ENCODE measurements at regions not wholly inside any gene's neighbourhood (a gene's known extent, or its start where the extent isn't known, plus 50 kb on each side); places are given as distances from the start of the nearest gene placed in this dataset.
A peak's percentile ranks its signal among the peaks of the same experiment; 100 is the strongest.
"Not testable (repeated sequence)": the region's sequence is repeated elsewhere in the genome, so short reads cannot be mapped to it uniquely, and the experiment has no call there.

GRCh38 chr1:199533361-199533760 is 494.1 kb upstream of the NR5A2 start:
- not testable (repeated sequence) for DNase-seq (ENCODE audit: low read depth)

GRCh38 chr1:199545780-199546179 is 481.7 kb upstream of the NR5A2 start:
- DNase-seq (ENCODE audit: low read depth): no peak

DNA sequence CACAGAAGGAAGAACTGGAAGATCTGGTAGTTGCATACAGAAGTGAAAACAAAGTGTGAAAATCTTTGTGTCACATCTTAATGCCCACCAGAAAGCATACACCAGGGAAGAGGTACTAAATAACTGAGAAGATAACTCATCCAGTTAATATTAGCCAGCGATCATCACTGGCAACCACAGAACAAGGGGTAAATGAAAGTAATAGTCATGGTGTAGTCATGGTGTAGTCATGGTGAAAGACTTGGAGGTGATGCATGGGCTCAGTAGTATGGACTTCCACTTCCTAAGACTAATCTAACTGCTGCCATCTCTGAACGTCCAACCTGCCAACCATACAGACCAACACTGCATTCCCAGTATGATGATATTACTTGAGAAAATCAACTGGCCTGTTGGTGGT is 481.2 kb upstream of the NR5A2 start:
- DNase-seq (ENCODE audit: low read depth): no peak

DNA sequence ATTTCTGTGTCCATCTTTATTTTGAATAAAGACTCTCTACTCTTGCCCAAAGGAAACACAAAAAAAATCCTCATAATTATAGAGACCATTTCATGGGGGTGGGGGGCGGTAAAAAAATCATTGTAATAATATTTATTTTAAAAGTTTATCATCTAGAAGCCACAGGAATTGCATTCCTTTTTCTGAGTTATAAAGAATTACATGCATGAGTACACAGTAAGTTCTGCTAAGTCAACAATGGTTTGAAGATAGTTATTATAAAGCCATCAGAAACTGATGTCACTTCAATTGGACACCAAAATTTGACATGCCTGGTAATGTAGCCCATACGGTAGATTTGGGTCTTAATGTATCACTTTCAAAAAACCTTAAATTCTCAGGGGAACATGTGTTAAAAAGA is 478.1 kb upstream of the NR5A2 start:
- no peak for DNase-seq (ENCODE audit: low read depth)

GRCh38 chr1:199550199-199551065 is 477.1 kb upstream of the NR5A2 start:
- no peak for DNase-seq (ENCODE audit: low read depth)

- peak; percentile 44 for DNase-seq (ENCODE audit: low read depth)
Observed at GRCh38 chr1:199551967-199552565, 475.4 kb upstream of the NR5A2 start.

DNA sequence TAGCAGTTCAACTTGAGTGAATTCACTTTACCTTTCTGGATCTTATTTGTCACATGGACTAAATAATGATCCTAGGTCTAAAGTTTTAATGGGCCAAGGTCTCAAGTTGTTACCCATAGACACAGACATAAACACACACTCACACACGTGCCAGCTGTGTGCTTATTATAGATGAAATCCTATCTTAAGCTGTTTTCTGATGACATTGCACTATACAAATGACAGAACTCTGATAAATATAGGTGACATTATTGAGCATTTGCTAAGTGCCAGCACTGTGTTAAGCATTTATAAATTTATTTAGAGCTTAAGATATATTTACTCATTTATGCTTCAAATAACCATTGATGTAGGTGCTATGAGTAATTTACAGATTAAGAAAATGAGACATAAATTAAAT is 474.4 kb upstream of the NR5A2 start:
- DNase-seq (ENCODE audit: low read depth): no peak

GRCh38 chr1:199561334-199561733 is 466.2 kb upstream of the NR5A2 start:
- DNase-seq (ENCODE audit: low read depth): no peak

- no peak for DNase-seq (ENCODE audit: low read depth)
Observed at GRCh38 chr1:199573047-199573446, 454.5 kb upstream of the NR5A2 start.

- DNase-seq (ENCODE audit: low read depth): no peak
Observed at GRCh38 chr1:199574950-199575349, 452.6 kb upstream of the NR5A2 start.

GRCh38 chr1:199580300-199580699 is 447.2 kb upstream of the NR5A2 start:
- DNase-seq (ENCODE audit: low read depth): no peak

DNA sequence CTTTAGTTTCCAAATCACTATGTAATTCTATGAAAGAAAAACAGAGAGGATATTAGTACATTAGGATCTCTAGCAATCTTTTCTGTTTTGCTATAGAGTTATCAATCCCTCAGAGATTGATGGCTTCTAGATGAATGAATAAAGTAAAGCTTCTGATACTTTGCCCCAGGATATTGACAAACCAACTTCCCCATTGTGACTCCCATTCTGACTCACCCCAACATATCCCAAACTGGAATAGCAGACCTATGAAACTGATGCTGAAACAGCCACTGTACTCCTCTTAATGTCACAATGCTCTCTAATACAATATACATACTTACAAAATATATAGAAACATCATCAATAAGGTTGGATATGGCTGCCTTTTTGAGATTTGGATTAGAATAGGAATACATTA is 442.1 kb upstream of the NR5A2 start:
- no peak for DNase-seq (ENCODE audit: low read depth)

DNA sequence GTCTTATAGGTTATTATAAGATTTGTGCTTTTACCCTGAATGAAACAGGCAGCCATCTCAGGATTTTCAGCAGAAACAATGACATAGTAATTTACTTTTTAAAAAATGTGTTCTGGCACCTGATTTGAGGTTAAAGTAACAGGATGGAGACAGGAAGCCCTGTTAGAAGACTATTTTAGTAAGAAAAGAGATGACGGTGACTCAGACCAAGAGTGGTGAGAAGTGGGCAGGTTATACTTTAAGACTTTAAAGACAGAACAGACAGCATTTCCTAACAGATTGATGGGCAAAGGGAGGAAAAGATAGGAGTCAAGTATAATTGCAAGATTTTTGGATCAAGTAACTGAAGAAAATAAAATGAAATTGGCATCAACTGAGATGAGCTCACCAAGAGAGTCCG is 436.8 kb upstream of the NR5A2 start:
- DNase-seq (ENCODE audit: low read depth): no peak

DNA sequence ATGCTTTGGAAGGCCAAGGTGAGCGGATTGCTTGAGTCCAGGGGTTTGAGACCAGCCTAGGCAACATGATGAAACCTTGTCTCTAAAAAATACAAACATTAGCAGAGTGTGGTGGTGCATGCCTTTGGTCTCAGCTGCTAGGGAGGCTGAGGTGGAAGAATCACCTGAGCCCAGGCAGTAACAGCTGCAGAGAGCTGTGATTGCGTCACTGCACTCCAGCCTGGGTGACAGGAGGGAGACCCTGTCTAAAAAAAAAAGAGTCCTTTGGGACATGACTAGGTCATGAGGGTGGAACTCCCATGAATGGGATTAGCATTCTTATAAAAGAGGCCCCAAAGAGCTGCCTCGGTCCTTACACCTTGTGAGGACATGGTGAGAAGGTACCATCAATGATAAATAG is 436.0 kb upstream of the NR5A2 start:
- no peak for DNase-seq (ENCODE audit: low read depth)

- no peak for DNase-seq (ENCODE audit: low read depth)
Observed at GRCh38 chr1:199593475-199593874, 434.0 kb upstream of the NR5A2 start.

DNA sequence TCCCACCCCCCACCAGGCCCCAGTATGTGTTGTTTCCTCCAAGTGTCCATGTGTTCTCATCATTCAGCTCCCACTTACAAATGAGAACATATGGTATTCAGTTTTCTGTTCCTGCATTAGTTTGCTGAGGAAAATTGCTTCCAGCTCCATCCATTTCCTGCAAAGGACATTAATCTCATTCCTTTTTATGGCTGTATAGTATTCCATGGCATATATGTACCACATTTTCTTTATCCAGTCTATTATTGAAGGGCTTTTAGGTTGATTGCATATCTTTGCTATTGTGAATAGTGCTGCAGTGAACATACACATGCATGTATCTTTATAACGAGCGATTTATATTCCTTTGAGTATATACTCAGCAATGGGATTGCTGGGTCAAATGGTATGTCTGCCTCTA is 431.1 kb upstream of the NR5A2 start:
- DNase-seq (ENCODE audit: low read depth): not testable (repeated sequence)

- DNase-seq (ENCODE audit: low read depth): no peak
Observed at GRCh38 chr1:199597152-199597551, 430.4 kb upstream of the NR5A2 start.

- no peak for DNase-seq (ENCODE audit: low read depth)
Observed at GRCh38 chr1:199608414-199608813, 419.1 kb upstream of the NR5A2 start.

GRCh38 chr1:199612976-199613774 is 414.3 kb upstream of the NR5A2 start:
- peak; percentile 22 for DNase-seq (ENCODE audit: low read depth)

DNA sequence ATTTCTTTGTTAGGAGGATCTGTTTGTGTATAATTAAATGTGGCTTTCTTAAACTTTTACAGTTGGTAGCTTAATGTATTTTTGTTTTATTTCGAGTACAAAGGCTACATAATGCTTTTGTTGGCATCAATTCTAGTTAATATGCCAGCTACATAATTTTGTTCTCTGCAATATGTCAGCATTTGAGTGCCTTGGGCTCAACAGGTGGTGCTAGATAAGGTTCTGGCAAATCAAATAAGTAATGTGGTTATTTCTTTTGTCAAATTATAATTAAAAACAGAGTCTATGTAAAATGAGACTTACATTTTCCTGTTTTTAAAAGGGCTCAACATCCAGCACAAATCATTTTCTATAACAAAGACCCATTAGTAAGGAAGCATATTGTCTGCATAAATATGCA is 410.6 kb upstream of the NR5A2 start:
- no peak for DNase-seq (ENCODE audit: low read depth)

DNA sequence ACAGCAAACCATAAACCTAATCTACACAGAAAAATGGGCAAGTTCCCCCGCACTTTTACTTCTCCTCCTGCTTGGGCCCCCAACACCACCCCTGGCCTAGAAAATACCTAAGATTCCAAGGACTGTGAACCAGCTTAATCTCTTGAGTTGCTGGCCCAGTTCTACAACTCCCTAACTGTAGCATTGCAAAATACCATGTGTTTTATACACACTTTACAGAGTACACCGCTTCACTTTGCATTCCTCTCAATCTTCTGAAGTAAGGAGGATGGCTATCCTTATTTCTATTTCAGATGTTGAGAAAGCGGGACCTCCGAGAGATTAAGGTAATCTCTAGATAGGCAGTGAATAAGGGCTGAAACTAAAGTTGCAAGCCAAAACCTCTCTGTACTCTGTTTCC is 408.3 kb upstream of the NR5A2 start:
- DNase-seq (ENCODE audit: low read depth): no peak

DNA sequence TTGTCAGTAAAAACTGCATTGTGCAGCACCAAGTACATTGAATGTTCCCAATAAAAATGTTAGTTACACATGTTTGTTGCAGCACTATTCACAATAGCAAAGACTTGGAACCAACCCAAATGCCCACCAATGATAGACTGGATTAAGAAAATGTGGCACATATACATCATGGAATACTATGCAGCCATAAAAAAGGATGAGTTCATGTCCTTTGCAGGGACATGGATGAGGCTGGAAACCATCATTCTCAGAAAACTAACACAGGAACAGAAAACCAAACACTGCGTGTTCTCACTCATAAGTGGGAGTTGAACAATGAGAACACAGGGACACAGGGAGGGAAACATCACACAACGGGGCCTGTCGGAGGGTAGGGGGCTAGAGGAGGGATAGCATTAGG is 401.3 kb upstream of the NR5A2 start:
- DNase-seq (ENCODE audit: low read depth): not testable (repeated sequence)

DNA sequence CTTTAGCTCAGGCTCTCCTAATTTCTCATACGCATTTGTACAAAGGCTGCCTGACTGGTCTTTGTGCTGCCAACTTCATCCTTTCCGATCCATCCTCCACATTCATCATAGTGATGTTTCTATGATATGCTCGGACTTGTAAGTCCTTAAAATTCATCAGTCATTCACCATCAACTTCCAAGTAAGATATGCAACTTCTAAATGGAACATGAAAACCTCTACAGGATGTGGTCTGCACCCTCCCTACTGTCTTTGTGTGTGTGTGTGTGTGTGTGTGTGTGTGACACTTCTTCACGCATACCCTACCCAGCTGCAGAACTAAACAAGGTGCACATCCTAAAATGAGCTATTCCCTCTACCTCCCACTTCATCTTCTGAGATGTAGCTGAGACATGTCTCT is 397.9 kb upstream of the NR5A2 start:
- no peak for DNase-seq (ENCODE audit: low read depth)
